MM.1S (cell line): ENCODE measurements at regions not wholly inside any gene's neighbourhood (a gene's known extent, or its start where the extent isn't known, plus 50 kb on each side); places are given as distances from the start of the nearest gene placed in this dataset.

Source experiments
- DNase-seq: peaks from one replicate; pipeline ENCODE4 v3.0.0-alpha.2; 2015
- H2AFZ ChIP-seq: fragments of 300-600 bp; sonication (generic); 2 replicates; pipeline ENCODE4 v1.6.0; 2016; ENCODE audit warnings: antibody characterized with exemption, low read length
- H3F3A ChIP-seq: fragments of 300-600 bp; sonication (generic); 2 replicates; pipeline ENCODE4 v1.6.1; 2016; ENCODE audit warnings: mild to moderate bottlenecking, antibody characterized with exemption, low read length, moderate library complexity, mixed read lengths; ENCODE audit not compliant: insufficient read depth
- H3K27ac ChIP-seq: fragments of 300-600 bp; sonication (generic); 2 replicates; pipeline ENCODE4 v1.5.1; 2016; ENCODE audit warnings: mild to moderate bottlenecking, low read length
- H3K27me3 ChIP-seq: fragments of 300-600 bp; sonication (generic); replicated peaks from 2 replicates; pipeline ENCODE4 v1.6.0; 2016; ENCODE audit warnings: low read length; ENCODE audit not compliant: insufficient read depth
- H3K36me3 ChIP-seq: fragments of 300-600 bp; sonication (generic); replicated peaks from 2 replicates; pipeline ENCODE4 v1.6.1; 2016; ENCODE audit warnings: mild to moderate bottlenecking, low read length, mixed read lengths; ENCODE audit not compliant: insufficient read depth
- H3K4me1 ChIP-seq: fragments of 300-600 bp; sonication (generic); 2 replicates; pipeline ENCODE4 v1.6.1; 2016; ENCODE audit warnings: low read length, mixed read lengths
- H3K4me2 ChIP-seq: fragments of 300-600 bp; sonication (generic); 2 replicates; pipeline ENCODE4 v1.6.0; 2016; ENCODE audit warnings: low read depth, low read length
- H3K4me3 ChIP-seq: fragments of 300-600 bp; sonication (generic); 2 replicates; pipeline ENCODE4 v1.5.1; 2016; ENCODE audit warnings: low read length, mixed read lengths
- H3K79me2 ChIP-seq: fragments of 300-600 bp; sonication (generic); 2 replicates; pipeline ENCODE4 v1.6.1; 2016; ENCODE audit warnings: mixed run types, low read length, mixed read lengths
- H3K9ac ChIP-seq: fragments of 300-600 bp; sonication (generic); 2 replicates; pipeline ENCODE4 v1.6.1; 2016; ENCODE audit warnings: low read length, mixed read lengths
- H3K9me2 ChIP-seq: fragments of 300-600 bp; sonication (generic); replicated peaks from 2 replicates; pipeline ENCODE4 v1.6.1; 2016; ENCODE audit warnings: mild to moderate bottlenecking, low read length, mixed read lengths; ENCODE audit not compliant: insufficient read depth
- H3K9me3 ChIP-seq: fragments of 300-600 bp; sonication (generic); replicated peaks from 2 replicates; pipeline ENCODE4 v1.6.1; 2016; ENCODE audit warnings: mild to moderate bottlenecking, low read length, mixed read lengths; ENCODE audit not compliant: insufficient read depth
- H4K20me1 ChIP-seq: fragments of 300-600 bp; sonication (generic); 2 replicates; pipeline ENCODE4 v1.6.1; 2016; ENCODE audit warnings: mild to moderate bottlenecking, low read length, moderate library complexity, mixed read lengths; ENCODE audit not compliant: insufficient read depth
- EZH2 ChIP-seq: fragments of 300-600 bp; sonication (generic); optimal IDR thresholded peaks from 2 replicates; pipeline ENCODE3; 2017; ENCODE audit warnings: low read depth, mild to moderate bottlenecking, antibody characterized with exemption, low read length, mixed read lengths
- EZH2phosphoT487 ChIP-seq: fragments of 300-600 bp; sonication (generic); IDR thresholded peaks from 2 replicates; pipeline ENCODE4 v1.6.1; 2018; ENCODE audit warnings: antibody characterized with exemption, low read length
- TF ChIP-seq, protein P1 (sequence below): fragments of 300-600 bp; sonication (generic); IDR thresholded peaks from 2 replicates; pipeline ENCODE4 v1.5.1; 2016; ENCODE audit warnings: antibody characterized with exemption, low read length, mixed read lengths

DNA sequence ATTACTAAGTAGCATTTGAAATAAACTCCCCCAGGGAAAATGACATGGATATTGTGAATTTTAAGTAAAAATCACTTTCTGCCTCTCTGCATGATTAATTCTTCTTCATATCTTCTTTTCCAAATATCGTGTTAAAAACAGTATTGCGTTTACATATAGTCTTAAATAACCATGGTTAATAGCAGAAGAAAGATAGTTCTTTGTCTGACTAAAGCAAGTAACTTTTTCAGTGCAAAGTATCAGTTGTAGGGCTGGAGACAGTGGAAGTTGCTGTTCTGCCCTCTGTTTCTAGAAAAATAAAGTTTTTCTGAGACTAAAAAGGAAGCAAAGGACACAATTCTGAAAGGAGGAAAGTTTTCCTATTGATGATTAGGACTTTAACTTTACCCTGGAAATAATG lies 330.2 kb downstream of the NDFIP2 start:
- Histone ChIP-seq H3K9me2 (no peaks in the 10 kb centered on the region), H3K9me3 (no peaks in the 10 kb centered on the region), H3K9ac (no peak overlapping the region), H3K4me1 (no peaks in the 10 kb centered on the region), H3K4me3 (no peak overlapping the region), H3F3A (no peaks in the 10 kb centered on the region), H3K36me3 (no peaks in the 10 kb centered on the region), H2AFZ (no peak overlapping the region), H4K20me1 (no peaks in the 10 kb centered on the region), H3K27me3 (no peaks in the 10 kb centered on the region), H3K27ac (no peak overlapping the region), H3K79me2 (no peaks in the 10 kb centered on the region), H3K4me2 (no peak overlapping the region)
- TF ChIP-seq EZH2 (no peak), EZH2phosphoT487 (no peak)
- TF ChIP-seq, protein P1, sequence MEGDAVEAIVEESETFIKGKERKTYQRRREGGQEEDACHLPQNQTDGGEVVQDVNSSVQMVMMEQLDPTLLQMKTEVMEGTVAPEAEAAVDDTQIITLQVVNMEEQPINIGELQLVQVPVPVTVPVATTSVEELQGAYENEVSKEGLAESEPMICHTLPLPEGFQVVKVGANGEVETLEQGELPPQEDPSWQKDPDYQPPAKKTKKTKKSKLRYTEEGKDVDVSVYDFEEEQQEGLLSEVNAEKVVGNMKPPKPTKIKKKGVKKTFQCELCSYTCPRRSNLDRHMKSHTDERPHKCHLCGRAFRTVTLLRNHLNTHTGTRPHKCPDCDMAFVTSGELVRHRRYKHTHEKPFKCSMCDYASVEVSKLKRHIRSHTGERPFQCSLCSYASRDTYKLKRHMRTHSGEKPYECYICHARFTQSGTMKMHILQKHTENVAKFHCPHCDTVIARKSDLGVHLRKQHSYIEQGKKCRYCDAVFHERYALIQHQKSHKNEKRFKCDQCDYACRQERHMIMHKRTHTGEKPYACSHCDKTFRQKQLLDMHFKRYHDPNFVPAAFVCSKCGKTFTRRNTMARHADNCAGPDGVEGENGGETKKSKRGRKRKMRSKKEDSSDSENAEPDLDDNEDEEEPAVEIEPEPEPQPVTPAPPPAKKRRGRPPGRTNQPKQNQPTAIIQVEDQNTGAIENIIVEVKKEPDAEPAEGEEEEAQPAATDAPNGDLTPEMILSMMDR: no peak
- DNase-seq: no peak

DNA sequence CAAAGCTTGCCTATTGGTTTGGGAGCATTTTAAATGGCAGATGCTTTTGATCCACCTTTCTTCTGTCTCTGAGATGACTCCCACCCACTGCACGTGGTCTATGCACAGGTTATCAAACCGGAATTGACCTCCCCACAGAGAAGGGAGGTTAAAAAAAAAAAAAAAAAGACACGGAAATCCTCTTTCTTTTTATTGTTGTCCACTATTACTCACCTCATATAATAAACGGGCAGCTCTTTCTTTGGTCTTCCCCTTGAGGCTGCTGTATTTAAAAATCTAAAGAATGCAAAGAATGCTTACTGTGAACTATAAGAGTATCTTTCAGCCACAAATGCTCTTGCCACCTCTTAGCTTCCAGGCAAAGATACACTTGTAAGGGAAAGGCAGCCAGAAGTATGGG lies 329.7 kb downstream of the NDFIP2 start:
- Histone ChIP-seq H4K20me1 (no peaks in the 10 kb centered on the region), H3K9ac (no peak overlapping the region), H3K9me2 (no peaks in the 10 kb centered on the region), H2AFZ (no peak overlapping the region), H3F3A (no peaks in the 10 kb centered on the region), H3K4me1 (no peaks in the 10 kb centered on the region), H3K36me3 (no peaks in the 10 kb centered on the region), H3K27me3 (no peaks in the 10 kb centered on the region), H3K9me3 (no peaks in the 10 kb centered on the region), H3K4me3 (no peak overlapping the region), H3K27ac (no peak overlapping the region), H3K79me2 (no peaks in the 10 kb centered on the region), H3K4me2 (no peak overlapping the region)
- no peak for DNase-seq
- TF ChIP-seq, protein P1: no peak
- TF ChIP-seq EZH2phosphoT487: no peak
- no peak for TF ChIP-seq EZH2

DNA sequence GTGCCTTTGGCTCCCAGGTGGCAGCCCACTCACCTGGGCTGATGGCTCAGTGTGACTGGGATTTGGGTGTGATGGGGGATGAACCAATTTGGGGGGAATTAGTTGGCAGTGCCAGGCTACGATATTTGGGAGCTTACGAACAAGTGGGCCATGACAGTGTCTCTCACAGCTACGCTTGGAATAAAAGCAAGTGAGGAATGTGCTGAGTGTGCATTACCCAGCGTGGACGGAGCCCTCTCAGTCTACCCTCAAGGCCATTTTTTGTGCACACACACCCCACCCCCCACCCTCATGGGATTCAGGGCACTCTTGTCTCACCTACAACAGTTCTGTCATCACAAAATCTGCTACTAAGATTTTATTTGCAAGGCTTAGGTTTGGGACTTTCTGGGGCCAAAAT lies 329.1 kb downstream of the NDFIP2 start:
- Histone ChIP-seq H3K9me3 (no peaks in the 10 kb centered on the region), H3K27me3 (no peaks in the 10 kb centered on the region), H4K20me1 (no peaks in the 10 kb centered on the region), H3K79me2 (no peaks in the 10 kb centered on the region), H3K9ac (no peak overlapping the region), H2AFZ (no peak overlapping the region), H3K4me3 (no peak overlapping the region), H3K27ac (no peak overlapping the region), H3K4me2 (no peak overlapping the region), H3K9me2 (no peaks in the 10 kb centered on the region), H3K4me1 (no peaks in the 10 kb centered on the region), H3K36me3 (no peaks in the 10 kb centered on the region), H3F3A (no peaks in the 10 kb centered on the region)
- DNase-seq: no peak
- TF ChIP-seq, protein P1: no peak
- TF ChIP-seq EZH2 (no peak), EZH2phosphoT487 (no peak)

DNA sequence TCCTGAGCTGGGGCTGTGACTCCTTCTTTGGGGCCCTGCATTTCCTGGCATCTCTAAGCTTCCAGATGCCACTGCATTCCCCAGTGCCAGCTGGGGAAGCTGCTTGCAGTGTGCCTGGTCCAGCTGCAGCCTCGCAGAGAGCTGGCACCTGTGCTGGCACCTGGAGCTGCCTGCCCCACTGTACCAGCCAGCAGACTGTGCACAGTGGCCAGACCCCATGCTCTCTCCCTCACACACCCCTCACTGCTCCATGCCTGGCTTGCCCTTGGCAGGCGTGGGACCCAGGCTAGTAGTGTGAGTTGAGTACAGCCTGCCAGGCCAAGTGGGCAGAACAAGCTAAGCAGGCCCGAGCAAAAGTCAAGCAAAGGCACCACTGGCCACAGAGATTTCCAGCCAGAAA lies 327.5 kb downstream of the NDFIP2 start:
- Histone ChIP-seq H3K79me2 (no peaks in the 10 kb centered on the region), H3K9me3 (no peaks in the 10 kb centered on the region), H3K27ac (no peak overlapping the region), H2AFZ (no peak overlapping the region), H3K9ac (no peak overlapping the region), H3K27me3 (no peaks in the 10 kb centered on the region), H3K4me2 (no peak overlapping the region), H3K9me2 (no peaks in the 10 kb centered on the region), H3K4me3 (no peak overlapping the region), H3F3A (no peaks in the 10 kb centered on the region), H3K36me3 (no peaks in the 10 kb centered on the region), H3K4me1 (no peaks in the 10 kb centered on the region), H4K20me1 (no peaks in the 10 kb centered on the region)
- TF ChIP-seq EZH2 (no peak), EZH2phosphoT487 (no peak)
- TF ChIP-seq, protein P1: no peak
- no peak for DNase-seq
